ENCODE measurements at regions not wholly inside any gene's neighbourhood (a gene's known extent, or its start where the extent isn't known, plus 50 kb on each side); places are given as distances from the start of the nearest gene placed in this dataset.
"Not testable (repeated sequence)": the region's sequence is repeated elsewhere in the genome, so short reads cannot be mapped to it uniquely, and the experiment has no call there.

DNA sequence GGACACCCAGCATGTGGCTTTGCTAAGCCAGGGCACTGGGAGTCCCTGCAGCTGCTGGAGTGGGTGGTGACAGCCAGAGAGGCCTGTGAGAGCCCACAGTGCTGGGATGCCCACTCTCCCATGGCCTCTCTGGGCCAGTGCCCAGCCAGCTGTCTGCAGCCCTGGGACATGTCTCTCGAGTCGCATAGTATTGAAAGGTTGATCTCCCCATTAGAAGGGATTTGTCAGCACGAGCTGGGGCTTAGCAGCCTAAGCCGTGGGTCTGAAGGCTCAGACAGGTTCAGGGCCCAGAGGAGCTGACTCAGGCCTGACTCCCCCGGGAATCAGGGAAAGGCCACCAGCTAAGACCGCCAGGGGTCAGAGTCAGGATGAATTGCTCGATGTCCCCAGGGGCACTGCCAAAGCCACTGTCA, 53.5 kb downstream of the FOXD2 start:
- DNase-seq: no peak
- Histone ChIP-seq H3K4me1 (no peaks in the 10 kb centered on the region), H3K36me3 (no peaks in the 10 kb centered on the region), H3K4me3 (no peak overlapping the region), H3K27ac (no peak overlapping the region), H3K27me3 (no peaks in the 10 kb centered on the region), H3K9me3 (no peaks in the 10 kb centered on the region)
- no peak for TF ChIP-seq POLR2A (IDR thresholded peaks at IDR 0.05)
- TF ChIP-seq, protein P1, sequence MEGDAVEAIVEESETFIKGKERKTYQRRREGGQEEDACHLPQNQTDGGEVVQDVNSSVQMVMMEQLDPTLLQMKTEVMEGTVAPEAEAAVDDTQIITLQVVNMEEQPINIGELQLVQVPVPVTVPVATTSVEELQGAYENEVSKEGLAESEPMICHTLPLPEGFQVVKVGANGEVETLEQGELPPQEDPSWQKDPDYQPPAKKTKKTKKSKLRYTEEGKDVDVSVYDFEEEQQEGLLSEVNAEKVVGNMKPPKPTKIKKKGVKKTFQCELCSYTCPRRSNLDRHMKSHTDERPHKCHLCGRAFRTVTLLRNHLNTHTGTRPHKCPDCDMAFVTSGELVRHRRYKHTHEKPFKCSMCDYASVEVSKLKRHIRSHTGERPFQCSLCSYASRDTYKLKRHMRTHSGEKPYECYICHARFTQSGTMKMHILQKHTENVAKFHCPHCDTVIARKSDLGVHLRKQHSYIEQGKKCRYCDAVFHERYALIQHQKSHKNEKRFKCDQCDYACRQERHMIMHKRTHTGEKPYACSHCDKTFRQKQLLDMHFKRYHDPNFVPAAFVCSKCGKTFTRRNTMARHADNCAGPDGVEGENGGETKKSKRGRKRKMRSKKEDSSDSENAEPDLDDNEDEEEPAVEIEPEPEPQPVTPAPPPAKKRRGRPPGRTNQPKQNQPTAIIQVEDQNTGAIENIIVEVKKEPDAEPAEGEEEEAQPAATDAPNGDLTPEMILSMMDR (IDR thresholded peaks at IDR 0.05): no peak

DNA sequence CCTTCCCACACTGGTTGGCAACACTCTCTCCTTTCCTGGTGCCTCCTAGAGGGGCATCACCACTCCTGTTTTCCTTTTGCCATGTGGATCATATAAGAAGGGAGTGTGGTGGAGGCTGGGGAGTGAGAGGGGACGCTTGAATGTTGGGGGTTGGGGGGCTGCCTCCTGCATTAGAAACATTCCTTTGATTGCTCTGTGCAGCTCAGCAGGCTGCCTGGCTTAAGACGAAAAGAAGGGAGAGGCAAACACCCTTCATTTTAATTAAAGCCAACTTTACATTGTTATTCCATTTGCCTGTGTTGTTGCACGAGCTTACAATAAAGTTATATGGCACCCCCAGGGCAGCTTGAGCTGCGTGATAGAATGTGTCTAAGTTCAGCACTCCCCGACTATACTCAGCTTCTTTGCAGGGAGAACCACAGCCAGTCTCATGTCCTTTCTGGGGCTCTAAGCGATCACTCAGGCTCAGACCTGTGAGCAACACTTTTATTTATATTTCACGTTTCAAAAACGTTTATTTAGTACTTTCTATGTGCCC, 57.4 kb downstream of the FOXD2 start:
- DNase-seq: no peak
- Histone ChIP-seq H3K27me3 (no peaks in the 10 kb centered on the region), H3K4me3 (no peak overlapping the region), H3K9me3 (no peaks in the 10 kb centered on the region), H3K36me3 (no peaks in the 10 kb centered on the region), H3K27ac (no peak overlapping the region), H3K4me1 (no peaks in the 10 kb centered on the region)
- TF ChIP-seq, protein P1 (IDR thresholded peaks at IDR 0.05): no peak
- TF ChIP-seq POLR2A (IDR thresholded peaks at IDR 0.05): no peak

DNA sequence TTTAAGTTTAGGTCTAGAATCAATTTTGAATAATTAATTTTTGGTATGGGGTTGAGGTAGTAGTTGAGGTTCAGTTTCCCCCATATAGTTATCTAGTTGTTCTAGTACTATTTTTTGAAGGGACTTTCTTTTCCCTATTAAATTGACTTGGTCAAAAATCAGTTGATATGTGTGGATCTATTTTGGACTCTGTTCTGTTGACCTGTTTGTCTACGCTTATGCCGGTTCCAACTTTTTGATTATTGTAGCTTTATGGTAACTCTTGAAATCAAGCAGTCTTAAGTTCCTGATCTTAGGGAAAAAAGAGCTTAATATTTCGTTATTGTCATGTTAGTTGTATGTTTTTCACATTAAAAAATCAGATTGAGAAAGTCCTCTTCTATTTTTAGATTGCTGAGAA, 60.7 kb downstream of the FOXD2 start:
- Histone ChIP-seq H3K9me3 (no peaks in the 10 kb centered on the region), H3K27me3 (no peaks in the 10 kb centered on the region), H3K36me3 (no peaks in the 10 kb centered on the region), H3K4me1 (no peaks in the 10 kb centered on the region), H3K4me3 (no peak overlapping the region), H3K27ac (no peak overlapping the region)
- DNase-seq: no peak
- TF ChIP-seq, protein P1 (IDR thresholded peaks at IDR 0.05): no peak
- no peak for TF ChIP-seq POLR2A (IDR thresholded peaks at IDR 0.05)

DNA sequence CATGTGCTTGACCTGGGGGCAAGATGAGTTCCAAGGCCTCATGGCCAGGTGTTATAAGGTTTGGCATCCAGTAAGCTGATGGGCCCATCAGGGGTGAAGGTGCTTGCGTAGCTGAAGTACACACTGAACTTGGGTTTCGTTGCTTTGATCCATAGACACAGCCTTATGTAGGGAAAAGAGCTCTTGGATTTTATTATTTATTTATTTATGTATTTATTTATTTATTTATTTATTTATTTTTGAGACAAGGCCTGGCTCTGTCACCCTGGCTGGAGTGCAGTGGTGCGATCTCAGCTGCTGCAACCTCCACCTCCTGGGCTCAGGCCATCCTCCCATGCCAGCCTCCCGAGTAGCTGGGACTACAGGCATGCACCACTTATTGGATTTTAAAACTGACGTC, 63.2 kb downstream of the FOXD2 start:
- no peak for DNase-seq
- no peak overlapping the region for H3K27ac ChIP-seq
- no peak overlapping the region for H3K4me3 ChIP-seq
- no peaks in the 10 kb centered on the region for H3K9me3 ChIP-seq
- TF ChIP-seq, protein P1 (IDR thresholded peaks at IDR 0.05): no peak
- no peaks in the 10 kb centered on the region for H3K36me3 ChIP-seq
- no peaks in the 10 kb centered on the region for H3K27me3 ChIP-seq
- H3K4me1 ChIP-seq: no peaks in the 10 kb centered on the region

DNA sequence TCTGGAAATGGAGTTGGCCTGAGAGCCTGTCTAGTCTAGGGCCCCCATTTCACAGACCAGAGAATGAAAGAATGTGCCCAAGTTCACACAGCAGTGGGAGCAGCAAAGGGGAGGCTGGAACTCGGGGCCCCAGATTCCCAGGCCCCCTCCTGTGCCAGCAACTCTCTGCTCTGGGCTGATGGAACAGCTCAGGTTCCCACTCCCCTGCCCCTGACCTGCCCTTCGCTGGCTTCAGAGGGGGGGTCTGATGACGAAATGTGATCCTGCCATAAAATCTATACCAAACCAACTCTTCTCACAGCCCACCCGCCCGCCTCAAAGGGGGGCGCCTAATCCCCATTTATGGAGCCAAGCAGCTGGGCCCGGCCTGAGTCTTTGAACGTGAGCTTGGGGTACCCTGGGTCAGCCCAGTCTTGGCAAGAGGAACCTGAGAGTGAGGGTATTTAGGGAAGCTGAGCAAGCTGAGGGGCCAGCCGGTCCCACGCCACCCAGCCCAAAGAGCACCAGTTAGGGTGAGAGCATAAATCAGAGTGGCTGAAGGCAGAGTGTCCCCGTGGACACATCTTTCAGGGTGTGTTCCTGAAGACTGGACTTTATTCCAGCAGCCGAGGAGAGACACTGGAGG, 65.0 kb downstream of the FOXD2 start:
- peaks cover 0 to 3% of the 10 kb centered on the region in 2 donors for H3K27me3 ChIP-seq
- no peak overlapping the region for H3K27ac ChIP-seq
- no peak for TF ChIP-seq POLR2A (IDR thresholded peaks at IDR 0.05)
- TF ChIP-seq, protein P1 (IDR thresholded peaks at IDR 0.05): no peak
- H3K9me3 ChIP-seq: no peaks in the 10 kb centered on the region
- H3K4me3 ChIP-seq: no peak overlapping the region
- no peaks in the 10 kb centered on the region for H3K36me3 ChIP-seq
- peaks cover 0 to 3% (median 1%) of the 10 kb centered on the region in 4 donors for H3K4me1 ChIP-seq
- no peak for DNase-seq

DNA sequence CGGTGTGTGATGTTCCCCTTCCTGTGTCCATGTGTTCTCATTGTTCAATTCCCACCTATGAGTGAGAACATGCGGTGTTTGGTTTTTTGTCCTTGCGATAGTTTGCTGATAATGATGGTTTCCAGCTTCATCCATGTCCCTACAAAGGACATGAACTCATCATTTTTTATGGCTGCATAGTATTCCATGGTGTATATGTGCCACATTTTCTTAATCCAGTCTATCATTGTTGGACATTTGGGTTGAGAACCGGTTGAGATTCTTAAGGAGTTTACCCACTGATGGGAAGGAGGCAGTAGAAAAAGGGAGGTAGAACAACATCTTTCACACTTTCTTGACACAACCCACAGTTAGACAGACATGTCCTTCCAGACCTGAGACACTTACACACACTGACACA, 67.0 kb downstream of the FOXD2 start:
- peaks cover 0 to 16% (median 5%) of the 10 kb centered on the region in 4 donors for H3K4me1 ChIP-seq
- not testable (repeated sequence) for H3K9me3 ChIP-seq, DNase-seq, H3K36me3 ChIP-seq, H3K27ac ChIP-seq, H3K4me3 ChIP-seq
- H3K27me3 ChIP-seq: peaks cover 0 to 10% of the 10 kb centered on the region in 2 donors

Data from Peyer's patch (tissue), 4 donors.